T-helper 2 cell treated with Interferon-gamma antibody and Interleukin-4, amounts not matched to agents 5 μg/mL and 100 μg/mL, for 36 hours (primary cell): ENCODE measurements at regions not wholly inside any gene's neighbourhood (a gene's known extent, or its start where the extent isn't known, plus 50 kb on each side); places are given as distances from the start of the nearest gene placed in this dataset.

Experiments
- DNase-seq: peaks from one replicate; pipeline ENCODE4 v3.0.0; 2021; ENCODE audit warnings: low spot score
- H3K27ac Mint-ChIP-seq: one replicate; pipeline ENCODE4 v1.8.0; 2021; ENCODE audit warnings: mild to moderate bottlenecking, mixed read lengths
- H3K27me3 Mint-ChIP-seq: one replicate; pipeline ENCODE4 v1.8.0; 2021; ENCODE audit warnings: low read depth, mixed read lengths
- H3K36me3 Mint-ChIP-seq: one replicate; pipeline ENCODE4 v1.8.0; 2021; ENCODE audit warnings: low read depth, mixed read lengths
- H3K4me1 Mint-ChIP-seq: one replicate; pipeline ENCODE4 v1.8.0; 2021; ENCODE audit warnings: low read depth, mixed read lengths
- H3K4me3 Mint-ChIP-seq: one replicate; pipeline ENCODE4 v1.8.0; 2022; ENCODE audit warnings: mild to moderate bottlenecking, moderate library complexity, mixed read lengths
- H3K9me3 Mint-ChIP-seq: one replicate; pipeline ENCODE4 v1.8.0; 2021; ENCODE audit warnings: mixed read lengths

DNA sequence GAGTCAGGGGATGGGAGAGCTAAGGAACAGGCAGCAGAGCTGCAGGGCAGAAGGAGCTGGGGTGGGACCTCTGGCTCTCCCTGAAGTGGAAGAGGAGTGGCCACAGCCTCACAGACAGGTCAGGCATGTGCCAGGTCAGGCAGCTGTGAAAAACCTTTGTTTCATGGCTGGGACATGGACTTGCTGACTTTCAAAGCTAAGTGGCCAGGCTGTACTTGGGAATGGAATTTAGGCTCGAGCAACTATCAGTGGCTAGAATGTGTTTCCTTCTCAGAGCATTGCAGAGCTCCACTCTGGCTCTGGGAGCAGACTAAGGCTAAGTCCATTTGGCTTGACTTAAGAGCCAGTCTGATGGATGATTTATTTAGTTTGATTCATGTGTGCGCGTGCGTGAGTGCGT, 385.1 kb downstream of the LMX1A start:
- H3K9me3 Mint-ChIP-seq, result no peaks in the 10 kb centered on the region
- H3K27me3 Mint-ChIP-seq, result no peaks in the 10 kb centered on the region
- no peaks in the 10 kb centered on the region for H3K4me1 Mint-ChIP-seq
- DNase-seq, result no peak
- H3K27ac Mint-ChIP-seq, result no peak overlapping the region
- no peak overlapping the region for H3K4me3 Mint-ChIP-seq
- H3K36me3 Mint-ChIP-seq, result no peaks in the 10 kb centered on the region

DNA sequence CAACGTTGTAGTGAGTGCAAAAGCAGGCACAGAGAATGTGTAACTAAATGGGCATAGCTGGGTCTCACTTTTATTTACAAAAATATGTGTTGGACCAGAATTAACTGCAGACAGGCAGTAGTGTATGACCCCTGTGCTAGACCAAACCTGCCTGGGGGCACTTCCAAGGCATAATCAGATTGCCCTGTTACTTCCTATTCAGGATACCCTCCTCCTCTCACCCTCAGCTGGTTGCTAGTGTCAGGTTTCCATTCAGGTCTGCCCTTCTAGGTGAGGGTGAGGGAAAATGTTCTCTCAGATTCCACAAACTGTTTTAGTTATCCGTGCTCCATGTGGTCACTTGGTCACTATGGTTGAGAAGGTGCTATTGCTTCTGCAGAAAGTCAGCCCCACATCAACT, 387.3 kb downstream of the LMX1A start:
- Mint-ChIP-seq H3K4me1 (no peaks in the 10 kb centered on the region), H3K9me3 (no peaks in the 10 kb centered on the region)
- DNase-seq, result no peak

DNA sequence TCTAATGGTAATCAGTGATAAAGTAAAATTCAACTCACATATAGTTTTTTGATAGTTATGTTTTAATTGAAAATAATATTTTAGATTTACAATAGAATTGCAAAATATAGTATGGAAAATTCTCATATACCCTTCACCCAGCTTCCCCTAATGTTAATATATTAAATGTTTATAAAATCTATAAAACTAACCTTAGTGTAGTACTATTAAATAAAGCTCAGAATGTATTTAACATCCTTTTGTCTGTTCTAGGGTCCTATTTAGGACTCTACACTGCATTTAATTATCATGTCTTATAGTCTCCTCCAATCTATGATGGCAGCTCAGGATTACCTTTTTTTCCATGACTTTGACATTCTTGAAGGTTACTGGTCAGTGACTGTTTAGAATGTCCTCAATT, 389.2 kb downstream of the LMX1A start:
- no peaks in the 10 kb centered on the region for H3K4me1 Mint-ChIP-seq
- no peaks in the 10 kb centered on the region for H3K27me3 Mint-ChIP-seq
- H3K36me3 Mint-ChIP-seq, result no peaks in the 10 kb centered on the region

More for the DNA sequence above, 387.3 kb downstream of the LMX1A start:
- no peak overlapping the region for H3K4me3 Mint-ChIP-seq
- H3K27ac Mint-ChIP-seq, result no peak overlapping the region
- H3K36me3 Mint-ChIP-seq, result no peaks in the 10 kb centered on the region
- H3K27me3 Mint-ChIP-seq, result no peaks in the 10 kb centered on the region

DNA sequence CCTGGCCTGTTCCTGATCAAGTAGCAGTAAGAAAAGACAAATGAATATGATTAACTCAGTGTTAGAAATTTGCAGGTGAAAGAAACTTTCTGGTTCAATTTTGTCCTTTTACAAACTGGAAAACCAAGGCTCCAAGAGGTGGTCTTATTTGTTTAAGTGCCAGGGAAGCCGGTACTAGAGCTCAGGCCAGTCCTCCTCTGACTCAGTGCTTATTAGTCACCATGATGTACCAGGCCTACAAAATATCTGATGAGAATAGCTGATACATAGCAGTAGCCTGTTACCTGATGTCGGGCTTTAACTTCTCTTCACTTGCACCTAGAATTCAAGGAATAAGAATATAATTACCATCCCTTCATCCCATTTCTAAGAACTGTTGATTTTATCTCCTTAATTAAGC, 394.8 kb downstream of the LMX1A start:
- H3K4me1 Mint-ChIP-seq, result no peaks in the 10 kb centered on the region
- no peaks in the 10 kb centered on the region for H3K27me3 Mint-ChIP-seq
- H3K27ac Mint-ChIP-seq, result no peak overlapping the region
- no peaks in the 10 kb centered on the region for H3K36me3 Mint-ChIP-seq
- H3K9me3 Mint-ChIP-seq, result peaks cover 8% of the 10 kb centered on the region
- no peak for DNase-seq
- H3K4me3 Mint-ChIP-seq, result no peak overlapping the region

More for the DNA sequence above, 389.2 kb downstream of the LMX1A start:
- Mint-ChIP-seq H3K9me3 (no peaks in the 10 kb centered on the region), H3K27ac (no peak overlapping the region), H3K4me3 (no peak overlapping the region)
- DNase-seq, result no peak

DNA sequence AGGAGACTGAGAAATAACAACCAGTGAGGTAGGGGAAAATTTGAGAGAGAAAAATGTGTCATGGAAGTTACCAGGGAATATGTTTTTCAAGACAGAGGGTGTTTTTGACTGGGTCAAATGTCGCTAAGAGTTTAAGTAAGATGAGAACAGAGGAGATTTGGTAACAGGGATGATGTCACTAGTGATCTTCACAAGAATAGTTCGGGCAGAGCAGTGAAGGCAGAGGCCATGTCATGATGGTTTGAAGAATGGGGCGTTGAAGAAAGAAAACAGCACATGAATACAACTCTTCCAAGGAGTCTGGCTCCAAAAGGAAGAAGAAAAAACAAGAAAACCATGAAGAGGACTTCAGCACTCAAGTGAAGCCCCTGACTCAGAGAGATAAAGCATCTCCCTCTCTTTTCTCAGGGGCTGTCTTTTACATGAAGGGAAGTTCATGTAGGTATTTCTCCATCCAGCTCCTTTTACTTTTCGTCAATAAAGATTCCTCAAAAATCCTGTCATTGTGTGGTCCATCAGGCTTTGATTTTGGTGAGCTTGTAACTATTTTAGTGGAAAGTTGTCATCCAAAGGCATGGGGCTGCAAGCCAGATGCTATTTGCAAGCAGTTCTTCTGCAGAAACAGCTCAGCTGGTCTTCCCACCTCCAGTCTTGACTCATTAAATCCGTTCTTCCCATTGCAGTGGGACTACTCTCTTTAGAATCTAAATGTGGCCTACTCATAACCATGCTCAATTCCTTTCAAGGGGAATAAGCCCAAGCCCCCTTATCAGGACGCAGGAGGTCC, 397.3 kb downstream of the LMX1A start:
- no peaks in the 10 kb centered on the region for H3K27me3 Mint-ChIP-seq
- peaks cover 8% of the 10 kb centered on the region for H3K9me3 Mint-ChIP-seq
- no peaks in the 10 kb centered on the region for H3K36me3 Mint-ChIP-seq
- H3K4me1 Mint-ChIP-seq, result no peaks in the 10 kb centered on the region
- H3K27ac Mint-ChIP-seq, result no peak overlapping the region
- no peak for DNase-seq
- H3K4me3 Mint-ChIP-seq, result no peak overlapping the region

DNA sequence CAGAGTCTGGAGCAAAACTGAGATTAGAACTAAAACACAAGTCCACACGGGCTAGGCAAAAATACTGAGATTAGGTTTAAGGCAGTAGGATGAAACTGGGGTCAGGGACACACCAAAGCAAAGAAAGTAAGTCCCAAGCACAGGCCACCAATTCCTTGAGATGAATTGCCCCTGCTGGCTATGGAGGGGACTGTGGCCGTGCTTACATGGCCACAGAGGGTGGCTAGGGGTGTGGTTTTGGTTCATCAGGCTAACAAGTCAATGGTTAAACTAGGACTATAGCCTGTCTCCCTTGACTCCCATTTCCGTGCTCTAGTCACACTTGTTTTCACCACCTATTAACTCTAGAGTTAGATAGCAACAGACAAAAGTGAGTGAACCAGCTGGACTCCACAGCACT, 394.8 kb downstream of the PBX1 start:
- H3K36me3 Mint-ChIP-seq, result no peaks in the 10 kb centered on the region
- DNase-seq, result no peak
- no peak overlapping the region for H3K4me3 Mint-ChIP-seq
- no peak overlapping the region for H3K27ac Mint-ChIP-seq
- no peaks in the 10 kb centered on the region for H3K4me1 Mint-ChIP-seq
- peaks cover 14% of the 10 kb centered on the region for H3K9me3 Mint-ChIP-seq
- no peaks in the 10 kb centered on the region for H3K27me3 Mint-ChIP-seq

DNA sequence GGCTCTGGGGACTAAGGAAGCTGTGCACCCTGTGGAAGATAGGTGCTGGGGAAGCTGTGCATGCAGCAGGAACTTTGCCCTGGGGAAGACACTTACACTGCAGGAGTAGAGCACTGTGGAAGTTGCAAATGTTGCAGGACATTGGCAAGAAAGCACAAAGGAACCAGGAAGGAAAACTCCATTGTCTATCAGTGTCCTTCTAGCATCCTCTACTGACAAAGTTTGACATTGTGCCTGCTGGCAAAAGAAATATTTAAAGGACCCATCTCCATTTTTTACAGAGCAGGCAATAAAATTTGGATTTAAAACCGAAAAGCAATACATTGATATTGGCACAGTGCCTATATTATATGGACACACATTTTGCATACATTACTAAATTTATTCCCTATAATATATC, 394.1 kb downstream of the PBX1 start:
- Mint-ChIP-seq H3K27me3 (no peaks in the 10 kb centered on the region), H3K4me3 (no peak overlapping the region), H3K27ac (no peak overlapping the region), H3K4me1 (no peaks in the 10 kb centered on the region), H3K36me3 (no peaks in the 10 kb centered on the region), H3K9me3 (peaks cover 17% of the 10 kb centered on the region)
- no peak for DNase-seq

DNA sequence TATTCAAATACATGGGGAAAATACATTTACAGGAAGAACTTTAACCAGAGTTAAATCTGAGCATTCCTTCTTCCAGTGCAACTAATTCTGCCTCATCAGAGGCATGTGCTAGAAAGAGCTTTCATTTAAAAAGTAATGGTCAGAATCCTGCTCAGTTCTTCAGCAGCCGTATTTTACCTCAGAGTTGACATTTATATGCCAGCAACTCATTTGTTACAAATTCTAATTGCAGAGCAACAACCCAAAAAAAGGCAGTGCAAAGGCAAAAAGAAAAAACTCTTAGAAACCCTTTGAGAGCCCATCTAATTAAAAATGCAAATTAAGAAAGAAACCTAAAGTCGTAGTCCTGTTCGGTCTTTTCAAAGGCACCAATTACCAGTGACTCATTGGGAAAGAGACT, 392.5 kb downstream of the PBX1 start:
- Mint-ChIP-seq H3K36me3 (no peaks in the 10 kb centered on the region), H3K27me3 (no peaks in the 10 kb centered on the region), H3K27ac (no peak overlapping the region), H3K4me3 (no peak overlapping the region), H3K4me1 (no peaks in the 10 kb centered on the region), H3K9me3 (peaks cover 25% of the 10 kb centered on the region)
- DNase-seq, result no peak

DNA sequence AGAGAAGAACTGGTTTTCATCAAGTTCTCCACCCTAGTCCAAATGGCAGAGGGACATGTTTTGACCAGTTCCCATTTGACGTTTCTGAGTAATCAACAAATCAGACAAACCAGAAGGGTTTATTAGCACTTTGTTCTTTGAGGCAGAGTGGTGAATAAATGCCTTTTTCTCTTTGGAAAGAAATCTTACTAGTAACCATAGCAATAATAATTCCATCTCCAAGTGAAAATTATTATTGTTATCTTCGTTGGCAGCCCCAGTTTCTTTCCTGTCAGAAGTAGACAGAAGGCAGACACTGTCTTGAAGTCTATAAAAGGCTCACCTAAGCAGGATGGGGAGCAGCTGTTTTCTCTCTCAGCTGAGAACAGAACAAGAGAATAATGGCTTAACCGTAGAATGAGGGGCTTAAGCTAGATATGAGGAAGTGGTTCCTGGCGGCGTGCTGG, 391.6 kb downstream of the PBX1 start:
- no peaks in the 10 kb centered on the region for H3K36me3 Mint-ChIP-seq
- no peak overlapping the region for H3K4me3 Mint-ChIP-seq
- H3K4me1 Mint-ChIP-seq, result no peaks in the 10 kb centered on the region
- DNase-seq, result no peak
- no peaks in the 10 kb centered on the region for H3K27me3 Mint-ChIP-seq
- peaks cover 25% of the 10 kb centered on the region for H3K9me3 Mint-ChIP-seq
- H3K27ac Mint-ChIP-seq, result no peak overlapping the region

DNA sequence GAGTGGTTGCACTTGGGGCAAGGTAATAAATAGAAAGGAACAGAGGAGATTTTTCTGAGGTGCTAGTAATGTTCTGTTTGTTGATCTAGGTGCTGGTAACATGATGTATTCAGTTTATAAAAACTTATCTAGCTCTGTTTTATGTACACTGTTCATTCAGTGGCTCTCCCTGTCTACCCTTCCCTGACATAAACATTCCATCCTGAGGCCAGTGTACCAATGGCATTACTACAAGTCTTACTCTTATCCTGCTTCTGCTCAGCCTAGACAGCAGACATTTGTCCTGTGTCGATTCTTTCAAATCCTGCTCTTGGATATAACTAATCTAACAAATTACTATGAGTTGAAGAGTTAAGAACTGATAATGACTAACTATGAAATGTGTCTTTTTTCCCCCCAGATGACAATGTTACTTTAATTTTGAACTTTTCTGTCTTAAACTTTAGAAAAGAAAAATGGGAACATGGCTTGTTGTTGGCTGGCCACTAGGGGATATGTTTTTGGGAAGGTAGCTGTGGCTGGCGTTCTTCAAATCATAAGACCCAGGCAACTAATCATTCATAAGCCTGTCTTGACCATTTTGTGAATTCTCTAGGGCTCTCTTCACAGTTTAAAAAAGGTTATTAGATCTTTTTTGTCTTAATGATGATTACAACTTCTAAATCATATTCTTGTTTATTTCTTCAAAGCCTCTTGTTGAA, 390.9 kb downstream of the PBX1 start:
- Mint-ChIP-seq H3K9me3 (peaks cover 25% of the 10 kb centered on the region), H3K36me3 (no peaks in the 10 kb centered on the region), H3K27me3 (no peaks in the 10 kb centered on the region), H3K27ac (no peak overlapping the region), H3K4me1 (no peaks in the 10 kb centered on the region), H3K4me3 (no peak overlapping the region)
- DNase-seq, result no peak

DNA sequence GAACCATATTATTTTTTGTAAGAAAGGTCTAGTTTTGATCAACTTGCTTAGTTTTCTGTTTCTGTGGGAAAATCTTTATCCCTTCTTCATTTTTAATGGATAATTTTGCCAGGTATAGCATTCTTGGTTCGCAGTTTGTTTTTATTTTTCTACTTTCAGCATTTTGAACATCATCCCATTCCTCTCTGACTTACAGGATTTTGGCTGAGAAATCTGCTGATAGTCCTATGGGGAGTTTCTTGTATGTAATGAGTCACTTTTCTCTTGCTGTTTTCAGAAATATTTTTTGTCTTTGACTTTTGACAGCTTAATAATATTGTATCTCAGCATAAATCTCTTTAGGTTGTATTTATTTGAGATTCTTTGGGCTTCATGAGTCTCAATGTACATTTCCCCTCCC, 389.1 kb downstream of the PBX1 start:
- Mint-ChIP-seq H3K36me3 (no peaks in the 10 kb centered on the region), H3K4me1 (no peaks in the 10 kb centered on the region)

DNA sequence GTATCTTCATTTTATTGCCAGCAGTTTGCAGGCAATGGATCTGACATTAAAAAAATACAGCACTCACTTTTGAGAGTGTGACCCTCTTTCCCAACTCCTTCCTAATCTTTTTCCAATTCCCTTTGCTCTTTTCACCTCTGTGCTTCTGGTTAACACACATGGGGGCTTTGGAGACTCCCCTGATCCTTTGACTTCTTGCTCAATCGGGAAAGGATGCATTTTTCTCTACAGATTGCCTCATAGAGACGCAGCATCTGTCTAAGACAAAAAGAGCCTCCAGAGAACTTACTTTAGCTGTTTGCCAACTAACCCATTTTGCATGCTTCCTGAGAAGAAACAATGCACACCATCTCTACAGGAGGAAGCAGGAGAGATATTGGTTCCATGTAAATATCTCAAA, 378.3 kb downstream of the PBX1 start:
- no peaks in the 10 kb centered on the region for H3K4me1 Mint-ChIP-seq
- no peaks in the 10 kb centered on the region for H3K36me3 Mint-ChIP-seq
- peaks cover 5% of the 10 kb centered on the region for H3K9me3 Mint-ChIP-seq
- H3K4me3 Mint-ChIP-seq, result no peak overlapping the region
- H3K27ac Mint-ChIP-seq, result no peak overlapping the region
- no peak for DNase-seq
- H3K27me3 Mint-ChIP-seq, result no peaks in the 10 kb centered on the region

More for the DNA sequence above, 389.1 kb downstream of the PBX1 start:
- DNase-seq, result no peak
- Mint-ChIP-seq H3K9me3 (peaks cover 31% of the 10 kb centered on the region), H3K27ac (no peak overlapping the region), H3K27me3 (no peaks in the 10 kb centered on the region), H3K4me3 (no peak overlapping the region)

DNA sequence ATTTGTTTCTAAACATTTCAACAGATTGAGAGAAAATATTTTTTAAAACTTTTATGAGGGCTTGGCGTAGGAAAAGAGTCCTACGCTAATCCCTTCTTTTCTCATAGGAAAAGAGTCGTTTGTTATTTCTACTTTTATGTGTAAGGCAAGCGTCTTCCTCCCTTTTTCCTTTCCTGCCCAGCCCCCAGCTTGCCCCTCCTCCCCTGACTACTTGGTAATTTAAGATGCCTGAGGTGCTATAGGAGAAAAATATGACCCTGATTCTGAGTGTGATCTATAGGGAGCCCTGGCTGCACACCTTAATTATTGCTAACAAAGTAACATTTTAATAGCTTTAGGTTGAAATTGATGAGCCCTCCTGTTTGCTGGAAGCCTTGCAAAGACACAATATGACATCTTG, 373.6 kb downstream of the PBX1 start:
- no peak for DNase-seq
- Mint-ChIP-seq H3K4me1 (no peaks in the 10 kb centered on the region), H3K4me3 (no peak overlapping the region), H3K27me3 (no peaks in the 10 kb centered on the region), H3K9me3 (no peaks in the 10 kb centered on the region), H3K27ac (no peak overlapping the region), H3K36me3 (no peaks in the 10 kb centered on the region)

DNA sequence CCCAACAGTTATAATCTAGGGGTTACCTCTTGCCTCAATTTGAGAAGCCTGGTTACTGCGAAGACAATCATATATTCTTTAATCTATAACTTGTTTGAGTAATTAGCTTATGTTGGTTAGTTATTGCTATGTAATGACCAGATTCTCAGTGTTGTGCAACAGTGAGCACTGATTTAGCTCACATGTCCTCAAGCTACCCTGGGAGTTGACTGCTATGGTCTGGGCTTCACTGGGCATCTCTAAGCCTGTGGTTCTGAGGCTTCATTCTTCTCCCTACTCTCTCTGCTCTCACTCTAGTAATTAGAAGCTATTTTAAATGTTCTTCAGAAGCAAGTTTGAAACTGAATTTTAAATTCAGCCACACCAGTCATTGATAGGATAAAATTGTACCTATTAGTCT, 371.8 kb downstream of the PBX1 start:
- Mint-ChIP-seq H3K36me3 (no peaks in the 10 kb centered on the region), H3K9me3 (no peaks in the 10 kb centered on the region), H3K4me3 (no peak overlapping the region), H3K4me1 (no peaks in the 10 kb centered on the region), H3K27me3 (no peaks in the 10 kb centered on the region), H3K27ac (no peak overlapping the region)
- no peak for DNase-seq
